ENCODE measurements at regions not wholly inside any gene's neighbourhood (a gene's known extent, or its start where the extent isn't known, plus 50 kb on each side); places are given as distances from the start of the nearest gene placed in this dataset.

GRCh38 chrX:9196961-9197640, 163.2 kb upstream of the FAM9B start:
- no peak for DNase-seq

DNA sequence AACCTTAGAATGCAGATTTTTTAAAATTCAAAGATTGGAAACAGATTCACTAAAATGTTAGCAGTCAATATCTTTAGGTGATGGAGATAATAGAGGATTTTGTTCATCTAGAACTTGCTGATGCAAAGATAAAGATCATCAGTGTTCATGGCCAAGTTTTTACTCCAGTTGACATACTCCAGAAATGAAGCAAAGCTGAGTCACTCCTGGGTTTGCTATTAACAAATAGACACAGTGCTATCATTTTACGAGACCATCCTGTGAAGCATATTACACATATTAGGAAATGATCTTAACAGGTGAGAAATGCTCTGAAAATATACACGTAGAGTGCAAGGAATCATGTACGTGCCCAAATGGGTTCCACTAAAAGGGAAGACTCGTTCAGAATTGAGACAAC, 170.6 kb upstream of the FAM9B start:
- DNase-seq, result no peak

DNA sequence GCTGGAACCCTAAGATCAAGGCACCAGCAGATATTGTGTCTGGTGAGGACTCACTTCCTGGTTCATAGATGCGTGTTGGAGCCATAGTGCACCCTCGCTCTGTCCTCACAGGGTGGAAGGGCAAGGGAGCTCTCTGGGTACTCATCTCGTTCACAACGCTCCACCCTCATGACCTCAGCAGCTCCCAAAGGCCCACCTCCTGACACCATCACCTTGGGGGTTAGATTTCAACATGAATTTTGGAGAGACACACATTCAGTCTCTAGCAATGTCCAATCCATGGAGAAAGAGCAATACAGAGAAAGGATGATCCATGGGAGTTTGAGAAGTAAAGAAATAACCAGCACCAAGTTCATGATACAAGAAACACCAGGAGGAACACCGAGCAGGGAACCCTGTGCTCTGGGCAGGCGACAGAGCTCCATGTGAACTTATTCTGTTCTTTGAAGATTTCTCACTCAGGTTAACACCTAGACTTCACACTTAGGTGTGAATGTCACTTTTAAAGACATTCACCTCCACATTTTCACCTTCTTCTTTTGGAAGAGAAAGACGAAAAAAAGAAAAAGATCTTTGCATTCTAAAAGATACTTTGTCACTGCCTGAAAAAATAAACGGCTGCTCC, 171.8 kb upstream of the FAM9B start:
- DNase-seq, result no peak

DNA sequence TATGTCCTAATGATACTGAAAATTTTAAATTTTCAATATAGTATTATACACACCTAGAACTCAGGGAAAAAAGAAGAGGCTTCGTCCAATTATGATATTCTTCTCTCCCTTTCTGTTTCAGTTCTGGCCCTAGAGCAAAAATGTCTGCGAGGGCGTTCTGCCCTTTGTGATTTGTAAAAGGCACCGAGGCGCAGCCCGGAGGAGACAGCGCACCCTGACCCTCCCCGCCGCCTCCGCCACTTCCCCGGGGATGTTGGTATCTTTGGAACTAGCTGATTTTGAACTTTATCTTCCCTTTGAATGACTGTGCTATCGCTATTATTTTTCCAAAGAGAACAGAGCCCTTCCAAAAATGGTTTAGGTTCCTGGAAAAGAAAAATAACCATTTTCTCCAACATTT, 173.2 kb upstream of the FAM9B start:
- no peak for DNase-seq

DNA sequence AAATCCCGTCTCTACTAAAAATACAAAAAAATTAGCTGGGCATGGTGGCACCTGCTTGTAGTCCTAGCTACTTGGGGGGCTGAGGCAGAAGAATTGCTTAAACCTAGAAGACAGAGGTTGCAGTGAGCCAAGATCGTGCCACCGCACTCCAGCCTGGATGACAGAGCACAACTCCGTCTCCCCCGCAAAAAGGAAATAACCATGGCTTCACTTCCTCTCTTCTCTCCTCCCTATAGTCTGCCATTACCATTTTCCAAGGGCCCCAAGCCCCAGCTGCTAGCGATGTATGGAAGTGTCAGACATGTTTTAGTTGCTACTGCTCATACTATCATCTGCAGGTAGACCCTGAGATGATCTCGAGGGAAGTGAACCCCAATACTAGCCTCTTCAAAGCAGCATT, 177.3 kb upstream of the FAM9B start:
- DNase-seq, result no peak

DNA sequence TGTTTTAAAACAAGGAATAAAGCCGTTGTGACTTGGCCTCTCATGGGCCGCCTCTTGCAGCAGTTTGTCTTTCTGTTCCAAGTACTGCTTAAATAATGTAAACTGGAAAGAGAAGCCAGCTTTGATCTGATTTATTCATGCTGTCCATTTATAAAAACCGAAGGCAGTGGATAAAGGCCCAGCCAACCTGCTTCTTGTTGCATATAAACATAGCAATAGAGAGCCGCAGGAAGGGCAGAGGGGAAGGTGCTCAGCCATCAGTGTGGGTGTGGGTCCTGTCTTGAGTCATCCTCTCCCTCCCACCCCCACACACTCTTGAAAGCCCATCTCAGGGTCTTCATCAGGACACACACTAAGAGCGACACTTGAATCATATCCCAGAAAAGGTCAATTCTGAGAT, 187.9 kb upstream of the FAM9B start:
- DNase-seq, result no peak

GRCh38 chrX:9222299-9222698, 188.4 kb upstream of the FAM9B start:
- DNase-seq, result no peak

DNA sequence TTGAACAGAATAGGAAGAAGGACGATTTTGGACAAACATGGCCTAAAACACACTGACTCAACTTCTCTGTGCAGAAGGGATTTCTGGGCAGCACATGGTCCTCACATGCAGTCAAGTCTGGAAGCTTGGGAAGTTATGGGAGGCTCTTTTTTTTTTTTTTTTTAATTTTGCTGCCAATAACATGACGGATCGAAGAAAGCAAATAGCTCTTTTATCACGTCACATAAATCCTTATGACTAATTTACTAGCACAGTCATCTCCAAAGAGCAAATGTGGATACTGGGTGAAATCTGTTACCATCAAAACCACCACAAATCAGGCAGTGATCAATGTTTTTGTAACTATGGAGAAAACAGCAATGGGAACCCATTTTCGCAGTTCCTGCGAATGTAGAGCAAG, 193.3 kb upstream of the FAM9B start:
- DNase-seq, result no peak

- DNase-seq, result peak in 1 of 5 donors; percentile 56
Measured at GRCh38 chrX:9231491-9231890, 197.6 kb upstream of the FAM9B start.

- DNase-seq, result no peak
Measured at GRCh38 chrX:9233141-9233540, 199.2 kb upstream of the FAM9B start.

- DNase-seq, result no peak
Measured at GRCh38 chrX:9234315-9234714, 200.4 kb upstream of the FAM9B start.

DNA sequence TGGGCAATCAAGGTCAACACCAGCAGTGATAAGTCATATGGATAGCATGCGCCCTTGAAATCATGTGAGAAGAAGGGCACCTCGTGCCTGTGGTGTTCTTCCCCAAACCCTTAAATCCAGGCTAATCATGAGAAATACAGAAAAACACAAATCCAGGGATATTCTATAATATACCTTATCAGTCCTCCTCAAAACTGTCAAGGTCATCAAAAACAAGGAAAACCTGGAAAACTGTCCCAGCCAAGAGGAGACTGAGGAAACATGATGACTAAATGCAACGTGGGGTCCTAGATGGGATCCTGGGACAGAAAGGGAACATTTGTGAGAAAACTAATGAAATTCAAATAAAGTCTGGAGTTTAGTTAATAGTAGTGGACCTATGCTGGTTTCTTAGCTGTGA, 201.8 kb upstream of the FAM9B start:
- DNase-seq, result no peak

- no peak for DNase-seq
Measured at GRCh38 chrX:9240956-9241355, 207.0 kb upstream of the FAM9B start.

DNA sequence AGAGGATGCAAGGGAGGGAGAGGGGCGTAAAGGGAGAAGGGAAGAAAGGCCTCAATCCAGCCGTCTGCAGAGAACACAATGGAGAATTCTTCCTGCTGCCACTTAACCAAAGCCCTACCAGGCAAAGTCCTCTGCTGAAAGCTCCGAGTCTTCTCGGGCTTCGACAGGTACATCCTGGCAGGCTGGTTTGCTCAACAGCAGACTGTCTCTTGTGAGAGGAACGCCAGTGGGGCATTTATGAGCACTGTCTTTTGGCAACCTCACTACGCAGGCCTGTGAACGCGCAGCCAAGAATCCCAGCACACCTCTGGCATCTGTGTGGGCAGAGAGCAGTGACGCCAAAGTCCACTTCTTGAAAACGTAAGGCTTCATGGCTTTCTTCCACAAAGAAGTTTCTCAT, 207.5 kb upstream of the FAM9B start:
- DNase-seq, result no peak

DNA sequence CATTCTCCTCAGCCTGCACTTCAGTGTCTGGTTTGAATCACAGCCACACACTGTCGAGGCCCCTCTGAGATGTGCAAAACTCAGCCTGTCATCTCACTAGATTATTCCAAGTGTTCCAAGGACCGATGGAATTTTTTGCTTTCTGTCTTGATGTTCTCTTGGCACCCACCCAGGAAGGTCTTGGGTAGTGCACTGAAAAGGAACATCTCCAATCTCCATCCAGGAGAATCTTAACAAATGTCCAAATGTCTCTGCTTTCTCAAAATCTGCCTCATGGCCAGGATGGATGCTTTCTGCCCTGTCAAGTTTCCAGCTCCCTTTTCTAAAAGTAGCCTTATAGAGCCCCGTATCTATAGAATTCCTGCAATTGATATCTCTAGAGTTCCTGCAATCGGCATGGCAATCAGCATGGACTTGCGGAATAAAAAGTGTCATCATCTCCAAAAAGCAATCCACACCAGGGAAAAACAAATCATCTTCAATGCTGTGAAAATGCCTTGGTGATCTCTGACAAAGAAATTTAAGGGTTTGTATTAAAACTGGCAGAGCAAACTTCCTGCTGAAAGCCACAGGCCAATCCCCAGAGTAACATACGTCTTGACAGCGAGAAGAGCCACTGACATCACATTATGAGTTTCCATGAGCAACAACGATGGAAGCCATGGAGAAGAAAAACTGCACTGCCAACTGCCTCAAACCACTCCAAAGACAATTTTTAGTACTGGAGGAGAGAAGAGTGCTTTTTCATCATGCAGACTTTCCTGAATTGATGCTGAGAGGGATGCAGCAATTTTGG, 215.3 kb upstream of the FAM9B start:
- DNase-seq, result no peak

GRCh38 chrX:9252182-9252581, 212.7 kb upstream of the TBL1X start:
- no peak for DNase-seq

DNA sequence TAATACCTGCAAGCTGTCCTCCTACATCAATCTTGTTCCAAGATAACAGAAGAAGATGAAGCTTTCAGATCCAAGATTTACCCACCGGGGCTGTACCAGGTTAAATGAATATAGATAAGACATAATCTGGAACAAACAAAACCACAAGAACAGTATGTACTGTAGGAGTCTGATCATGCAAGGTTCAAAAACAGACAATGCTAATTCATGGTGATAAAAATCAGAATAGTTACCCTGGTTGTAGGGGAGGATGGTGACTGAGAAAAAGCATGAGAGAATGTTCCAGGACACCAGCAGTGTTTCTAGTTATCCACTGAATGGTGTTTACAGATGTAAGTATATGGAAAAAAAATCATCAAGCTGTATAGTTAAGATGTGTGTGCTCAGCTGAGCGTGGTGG, 211.6 kb upstream of the TBL1X start:
- DNase-seq, result no peak

DNA sequence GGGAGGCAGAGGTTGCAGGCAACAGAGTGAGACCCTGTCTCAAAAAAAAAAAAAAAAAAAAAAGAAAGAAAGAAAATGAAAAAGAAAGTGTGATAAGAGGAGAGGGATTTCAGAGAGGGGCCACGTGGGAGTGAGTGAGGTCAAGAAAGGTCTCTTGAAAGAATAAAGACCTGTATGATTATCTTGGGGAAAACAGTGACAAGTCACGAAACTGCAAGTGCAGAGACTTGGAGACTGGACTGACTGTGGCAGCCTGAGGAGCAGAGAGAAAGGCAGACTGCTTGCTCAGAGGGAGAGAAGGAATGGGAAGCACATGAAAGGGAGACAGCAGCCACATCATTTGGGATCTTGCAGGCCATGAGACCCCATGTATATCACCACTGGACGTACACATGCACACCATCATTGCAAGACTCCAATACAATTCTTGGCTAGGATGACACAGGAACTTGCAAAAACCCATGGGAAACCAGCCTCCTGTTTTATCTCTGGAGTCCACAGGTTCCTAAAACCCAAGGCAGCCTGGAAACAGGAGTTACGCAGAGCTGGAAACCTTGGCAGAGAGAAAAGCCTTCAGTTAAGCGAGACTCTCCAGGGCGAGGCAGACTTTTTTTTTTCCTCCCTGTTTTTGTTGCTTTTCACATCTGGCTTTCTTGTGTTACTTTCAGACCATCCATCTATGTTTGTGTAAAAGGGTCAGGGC, 207.0 kb upstream of the TBL1X start:
- no peak for DNase-seq

GRCh38 chrX:9258421-9259104, 206.3 kb upstream of the TBL1X start:
- DNase-seq, result no peak

GRCh38 chrX:9260603-9261002, 204.3 kb upstream of the TBL1X start:
- no peak for DNase-seq

DNA sequence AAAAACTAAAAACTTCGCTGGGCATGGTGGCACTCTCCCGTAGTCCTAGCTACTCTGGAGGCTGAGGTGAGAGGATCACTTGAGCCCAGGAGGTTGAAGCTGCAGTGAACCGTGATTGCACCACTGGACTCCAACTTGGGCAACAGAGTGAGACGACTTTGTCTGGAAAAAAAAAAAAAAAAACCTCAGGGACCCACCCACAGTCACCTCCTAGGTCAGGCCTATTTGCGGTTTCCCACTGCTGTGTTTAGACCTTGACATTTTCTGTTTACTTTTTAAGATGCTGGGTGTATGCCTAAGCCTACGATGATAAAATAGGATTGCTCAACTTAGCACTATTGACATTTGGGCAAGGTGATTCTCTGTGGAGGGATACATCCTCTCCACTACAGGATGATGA, 197.4 kb upstream of the TBL1X start:
- DNase-seq, result no peak

- DNase-seq, result no peak
Measured at GRCh38 chrX:9269134-9269533, 195.7 kb upstream of the TBL1X start.

All from T-helper 1 cell (primary cell).